Psoas muscle (tissue), 7 donors: ENCODE measurements at regions not wholly inside any gene's neighbourhood (a gene's known extent, or its start where the extent isn't known, plus 50 kb on each side); places are given as distances from the start of the nearest gene placed in this dataset.

Experiments
- ATAC-seq, 4 donors: fragments of 200-7000 bp; cut with Tn5 transposase; one replicate each; pipeline ENCODE4 v1.9.1; 2020; ENCODE audit warnings: moderate library complexity in 3 of 4, mild to moderate bottlenecking in 2 of 4
- DNase-seq, 2 donors: peaks; one replicate each; pipeline ENCODE4 v3.0.0-alpha.2; 2020
- H3K27ac ChIP-seq: fragments of 200-600 bp; one replicate; pipeline ENCODE4 v1.8.0; 2022
- H3K27me3 ChIP-seq, 3 donors: fragments of 200-600 bp in 1 of 3; one replicate each; pipeline versions ENCODE4 v1.6.1 to v1.8.0; 2013 to 2022; ENCODE audit warnings: low read length in 2 of 3, mild to moderate bottlenecking in 2 of 3, moderate library complexity in 1 of 3; ENCODE audit not compliant: insufficient read depth in 3 of 3
- H3K36me3 ChIP-seq, 2 donors: fragments of 200-600 bp in 1 of 2; one replicate each; pipeline versions ENCODE4 v1.6.1 to v1.8.0; 2013 to 2022; ENCODE audit warnings: low read depth in 1 of 2, mild to moderate bottlenecking in 1 of 2, moderate library complexity in 1 of 2; ENCODE audit not compliant: insufficient read depth in 1 of 2
- H3K4me1 ChIP-seq: fragments of 200-600 bp; one replicate; pipeline ENCODE4 v1.8.0; 2022
- H3K4me3 ChIP-seq: fragments of 200-600 bp; one replicate; pipeline ENCODE4 v1.8.0; 2022; ENCODE audit warnings: mild to moderate bottlenecking
- H3K9me3 ChIP-seq: fragments of 200-600 bp; one replicate; pipeline ENCODE4 v1.8.0; 2022
- CTCF ChIP-seq: fragments of 200-600 bp; IDR thresholded peaks from one replicate; pipeline ENCODE4 v1.8.0; 2022; ENCODE audit warnings: antibody characterized with exemption
- WGBS, 3 donors: extraction: QIAGEN DNeasy Blood & Tissue Kit; methylation state at CpG; one replicate each; pipeline versions ENCODE4 v1.1.6 to v1.1.7; 2013; 5-methylcytosine and 5-hydroxymethylcytosine counted together
- intact Hi-C, 2 donors: fragments of 100-400 bp; cut with DNase I; formaldehyde crosslinking; loops; one replicate each; pipeline versions ENCODE4 v1.11.0 to v1.14.2; 2022
- donor health status: healthy with polysubstance abuse.
- donor health status: DM: no; HTN: no; CAD: no; lungs with moderate emphysema.
- donor health status: Bipolar disorder and iron deficiency.
- donor health status: healthy.
- donor health status: DM: yes; HTN: yes; CAD: no.
- donor health status: DM: no; HTN: no; CAD: no.
- donor health status: DM: yes; HTN: yes; CAD: no.

- no peak for TF ChIP-seq CTCF
- 77 to 90% (median 87%) methylated on average over 25 to 26 of the region's 26 CpGs for WGBS, 3 donors
- intact Hi-C loops = no loop called here
- H3K27me3 ChIP-seq = no peaks in the 10 kb centered on the region
- no peak overlapping the region for H3K4me3 ChIP-seq
- no peaks in the 10 kb centered on the region for H3K4me1 ChIP-seq
- H3K9me3 ChIP-seq = no peaks in the 10 kb centered on the region
- H3K36me3 ChIP-seq = no peaks in the 10 kb centered on the region
- ATAC-seq (no peak), DNase-seq (no peak)
- no peak overlapping the region for H3K27ac ChIP-seq
These were observed 160.3 kb upstream of the ZIC3 start for GRCh38 chrX:137405449-137406140.

GRCh38 chrX:137401092-137401491 is 164.8 kb upstream of the ZIC3 start:
- intact Hi-C loops = no loop called here
- H3K36me3 ChIP-seq = no peaks in the 10 kb centered on the region
- no peak overlapping the region for H3K27ac ChIP-seq
- no peak overlapping the region for H3K4me3 ChIP-seq
- no peaks in the 10 kb centered on the region for H3K4me1 ChIP-seq
- DNase-seq = no peak
- no peaks in the 10 kb centered on the region for H3K27me3 ChIP-seq
- TF ChIP-seq CTCF = no peak
- no peaks in the 10 kb centered on the region for H3K9me3 ChIP-seq
- ATAC-seq = no peak
- WGBS, 3 donors = 29 to 67% (median 39%) methylated on average over 3 to 4 of the region's 4 CpGs

GRCh38 chrX:137387646-137388045 is 178.3 kb upstream of the ZIC3 start:
- intact Hi-C loops = no loop called here
- Histone ChIP-seq H3K4me1 (no peaks in the 10 kb centered on the region), H3K36me3 (no peaks in the 10 kb centered on the region), H3K4me3 (no peak overlapping the region), H3K27me3 (no peaks in the 10 kb centered on the region), H3K27ac (no peak overlapping the region), H3K9me3 (no peaks in the 10 kb centered on the region)
- no peak for DNase-seq
- WGBS, 3 donors = 73 to 87% (median 83%) methylated on average over 2 of the region's 2 CpGs
- TF ChIP-seq CTCF = no peak
- ATAC-seq = no peak

GRCh38 chrX:137366018-137366633 is 199.8 kb upstream of the ZIC3 start:
- 60 to 76% (median 74%) methylated on average over 3 of the region's 3 CpGs for WGBS, 3 donors
- intact Hi-C loops = no loop called here
- ATAC-seq = no peak

More at GRCh38 chrX:137366018-137366633, 199.8 kb upstream of the ZIC3 start:
- Histone ChIP-seq H3K9me3 (no peaks in the 10 kb centered on the region), H3K27ac (no peak overlapping the region), H3K4me1 (no peaks in the 10 kb centered on the region), H3K27me3 (peaks cover 0 to 7% (median 0%) of the 10 kb centered on the region in 3 donors), H3K36me3 (no peaks in the 10 kb centered on the region), H3K4me3 (no peak overlapping the region)
- no peak for TF ChIP-seq CTCF
- DNase-seq = no peak
